ENCODE measurements at regions not wholly inside any gene's neighbourhood (a gene's known extent, or its start where the extent isn't known, plus 50 kb on each side); places are given as distances from the start of the nearest gene placed in this dataset.

GRCh38 chr5:167812871-167813270 lies 478.6 kb upstream of the WWC1 start:
- DNase-seq (ENCODE audit: extremely low spot score), result no peak
- CTCF ChIA-PET, result no interaction called here
- no peak for TF ChIP-seq CTCF (IDR thresholded peaks at IDR 0.05; ENCODE audit: control extremely low read depth, extremely low read depth, low read depth, missing control alignments)
- POLR2A ChIA-PET, result no interaction called here

- CTCF ChIA-PET, result interaction anchor here (1.1 kb wide), 1 partner anchor 91 kb away, joined by 3 read pairs; no protein-coding TSS in a partner anchor
- no peak for TF ChIP-seq CTCF (IDR thresholded peaks at IDR 0.05; ENCODE audit: control extremely low read depth, extremely low read depth, low read depth, missing control alignments)
- DNase-seq (ENCODE audit: extremely low spot score), result no peak
- POLR2A ChIA-PET, result no interaction called here
Observed at GRCh38 chr5:167813389-167813788, 478.1 kb upstream of the WWC1 start.

GRCh38 chr5:167814040-167814439 lies 477.4 kb upstream of the WWC1 start:
- ChIA-PET POLR2A (no interaction called here), CTCF (interaction anchor here (1.1 kb wide), 1 partner anchor 92 kb away, joined by 3 read pairs; no protein-coding TSS in a partner anchor)
- no peak for DNase-seq (ENCODE audit: extremely low spot score)
- TF ChIP-seq CTCF (IDR thresholded peaks at IDR 0.05; ENCODE audit: control extremely low read depth, extremely low read depth, low read depth, missing control alignments), result no peak

- no peak for DNase-seq (ENCODE audit: extremely low spot score)
- POLR2A ChIA-PET, result no interaction called here
- no peak for TF ChIP-seq CTCF (IDR thresholded peaks at IDR 0.05; ENCODE audit: control extremely low read depth, extremely low read depth, low read depth, missing control alignments)
- CTCF ChIA-PET, result no interaction called here
Observed at GRCh38 chr5:167814828-167815227, 476.6 kb upstream of the WWC1 start.

- CTCF ChIA-PET, result no interaction called here
- TF ChIP-seq CTCF (IDR thresholded peaks at IDR 0.05; ENCODE audit: control extremely low read depth, extremely low read depth, low read depth, missing control alignments), result no peak
- DNase-seq (ENCODE audit: extremely low spot score), result no peak
- POLR2A ChIA-PET, result no interaction called here
Observed at GRCh38 chr5:167816354-167816753, 475.1 kb upstream of the WWC1 start.

- ChIA-PET POLR2A (no interaction called here), CTCF (no interaction called here)
- no peak for TF ChIP-seq CTCF (IDR thresholded peaks at IDR 0.05; ENCODE audit: control extremely low read depth, extremely low read depth, low read depth, missing control alignments)
- DNase-seq (ENCODE audit: extremely low spot score), result no peak
Observed at GRCh38 chr5:167816864-167817263, 474.6 kb upstream of the WWC1 start.

- POLR2A ChIA-PET, result no interaction called here
- no peak for TF ChIP-seq CTCF (IDR thresholded peaks at IDR 0.05; ENCODE audit: control extremely low read depth, extremely low read depth, low read depth, missing control alignments)
- peak; percentile 12 for DNase-seq (ENCODE audit: extremely low spot score)
- CTCF ChIA-PET, result no interaction called here
Observed at GRCh38 chr5:167819406-167819805, 472.0 kb upstream of the WWC1 start.

Data from GM10248 (cell line).